C1 segment of cervical spinal cord (tissue), 14 donors: ENCODE measurements at regions not wholly inside any gene's neighbourhood (a gene's known extent, or its start where the extent isn't known, plus 50 kb on each side); places are given as distances from the start of the nearest gene placed in this dataset.
"Not testable (repeated sequence)": the region's sequence is repeated elsewhere in the genome, so short reads cannot be mapped to it uniquely, and the experiment has no call there.

Source experiments
- DNase-seq, 14 donors: peaks; one replicate each; lab custom pipeline; 2025; lab: John Stamatoyannopoulos, UW

GRCh38 chr5:17966640-17967402 lies 332.6 kb downstream of the TAF11L14 start:
- DNase-seq, result no peak

- no peak for DNase-seq
Measured at GRCh38 chr5:17976404-17976803, 342.1 kb downstream of the TAF11L14 start.

- DNase-seq, result no peak
Measured at GRCh38 chr5:17978954-17979353, 344.7 kb downstream of the TAF11L14 start.

- not testable (repeated sequence) for DNase-seq
Measured at GRCh38 chr5:17982626-17983025, 348.4 kb downstream of the TAF11L14 start.

- DNase-seq, result no peak
Measured at GRCh38 chr5:17989036-17989435, 354.8 kb downstream of the TAF11L14 start.

GRCh38 chr5:17989567-17990563 lies 355.6 kb downstream of the TAF11L14 start:
- peak in 1 of 14 donors; percentile 70 for DNase-seq

- peak in 3 of 14 donors; percentile 8 to 96 (median 24) for DNase-seq
Measured at GRCh38 chr5:17991775-17992174, 357.5 kb downstream of the TAF11L14 start.

- no peak for DNase-seq
Measured at GRCh38 chr5:17992291-17992690, 358.0 kb downstream of the TAF11L14 start.

GRCh38 chr5:17995997-17996396 lies 361.7 kb downstream of the TAF11L14 start:
- no peak for DNase-seq

GRCh38 chr5:17999858-18000257 lies 365.6 kb downstream of the TAF11L14 start:
- DNase-seq, result no peak

GRCh38 chr5:18000744-18001143 lies 366.5 kb downstream of the TAF11L14 start:
- no peak for DNase-seq

GRCh38 chr5:18003312-18003711 lies 369.1 kb downstream of the TAF11L14 start:
- DNase-seq, result no peak

GRCh38 chr5:18003784-18004183 lies 369.5 kb downstream of the TAF11L14 start:
- DNase-seq, result no peak

GRCh38 chr5:18006235-18006634 lies 372.0 kb downstream of the TAF11L14 start:
- DNase-seq, result not testable (repeated sequence)

GRCh38 chr5:18008940-18009339 lies 374.7 kb downstream of the TAF11L14 start:
- no peak for DNase-seq

GRCh38 chr5:18010053-18010452 lies 375.8 kb downstream of the TAF11L14 start:
- DNase-seq, result no peak

- no peak for DNase-seq
Measured at GRCh38 chr5:18018472-18018871, 384.2 kb downstream of the TAF11L14 start.

- no peak for DNase-seq
Measured at GRCh38 chr5:18023275-18023674, 389.0 kb downstream of the TAF11L14 start.

- no peak for DNase-seq
Measured at GRCh38 chr5:18023986-18024385, 389.7 kb downstream of the TAF11L14 start.

- no peak for DNase-seq
Measured at GRCh38 chr5:18024542-18024941, 390.3 kb downstream of the TAF11L14 start.

GRCh38 chr5:18027241-18027867 lies 393.1 kb downstream of the TAF11L14 start:
- DNase-seq, result no peak

GRCh38 chr5:18028036-18028435 lies 393.8 kb downstream of the TAF11L14 start:
- no peak for DNase-seq
